ENCODE measurements at regions not wholly inside any gene's neighbourhood (a gene's known extent, or its start where the extent isn't known, plus 50 kb on each side); places are given as distances from the start of the nearest gene placed in this dataset.
A peak's percentile ranks its signal among the peaks of the same experiment; 100 is the strongest.

DNA sequence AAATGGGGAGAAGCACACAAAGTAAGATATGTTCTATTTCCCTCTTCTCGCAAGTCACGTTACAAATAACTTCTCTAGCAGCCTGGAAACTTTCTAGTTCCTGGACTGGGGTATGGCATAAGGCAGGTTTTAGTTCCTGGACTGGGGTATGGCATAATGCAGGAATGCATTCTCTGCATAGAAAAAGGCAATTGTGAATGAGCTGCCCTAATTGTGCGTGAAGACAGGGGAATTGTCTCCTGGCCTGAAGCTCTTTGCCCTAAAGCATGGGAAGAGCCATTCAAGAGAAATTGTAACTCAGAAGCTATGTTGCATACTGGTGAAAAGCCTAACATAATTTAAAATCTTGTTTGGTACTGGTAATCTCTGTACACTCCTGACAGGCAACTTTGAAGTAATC, 54.3 kb upstream of the CBLB start:
- no peak for DNase-seq

GRCh38 chr3:105927741-105928140, 58.9 kb upstream of the CBLB start:
- DNase-seq, result no peak

DNA sequence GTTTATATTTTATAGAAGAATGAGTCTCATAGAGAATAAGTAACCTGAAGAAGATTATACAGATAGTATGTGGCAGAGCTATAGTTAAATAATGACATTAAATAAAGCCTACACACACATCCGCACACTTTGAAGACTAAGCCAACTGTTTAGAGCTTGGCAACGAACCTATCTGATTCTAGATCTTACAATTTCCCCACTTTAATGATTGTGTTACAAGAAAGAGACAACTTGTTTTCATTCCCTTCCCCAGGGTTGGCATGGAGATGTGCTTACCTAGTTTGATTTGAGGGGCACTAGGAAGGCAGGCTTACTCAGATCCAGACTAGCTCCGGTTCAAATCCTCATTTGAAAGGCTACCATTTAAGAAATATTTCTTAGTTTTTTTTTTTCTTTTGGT, 61.9 kb upstream of the CBLB start:
- no peak for DNase-seq

DNA sequence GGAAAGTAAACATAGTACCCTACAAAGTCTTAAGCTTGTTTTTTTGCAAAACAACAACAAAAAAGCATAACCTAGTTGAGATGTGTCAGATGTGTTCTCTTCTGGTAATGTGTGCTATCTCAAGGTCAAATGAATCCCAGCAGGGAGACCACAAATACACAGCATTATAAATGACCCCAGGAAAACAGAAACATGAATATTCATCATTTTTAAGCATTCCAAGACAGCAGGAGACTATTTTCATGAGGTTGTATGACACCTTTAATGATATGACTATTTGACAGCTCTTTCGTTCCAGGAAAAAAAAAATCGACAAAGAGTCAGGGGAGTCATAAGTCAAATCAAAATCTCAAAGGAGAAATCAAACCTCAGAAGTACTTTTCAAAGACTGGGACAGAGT, 62.7 kb upstream of the CBLB start:
- no peak for DNase-seq

GRCh38 chr3:105933871-105934270, 65.1 kb upstream of the CBLB start:
- DNase-seq, result peak; percentile 39

- DNase-seq, result peak; percentile 44
Observed at GRCh38 chr3:105938101-105938500, 69.3 kb upstream of the CBLB start.

DNA sequence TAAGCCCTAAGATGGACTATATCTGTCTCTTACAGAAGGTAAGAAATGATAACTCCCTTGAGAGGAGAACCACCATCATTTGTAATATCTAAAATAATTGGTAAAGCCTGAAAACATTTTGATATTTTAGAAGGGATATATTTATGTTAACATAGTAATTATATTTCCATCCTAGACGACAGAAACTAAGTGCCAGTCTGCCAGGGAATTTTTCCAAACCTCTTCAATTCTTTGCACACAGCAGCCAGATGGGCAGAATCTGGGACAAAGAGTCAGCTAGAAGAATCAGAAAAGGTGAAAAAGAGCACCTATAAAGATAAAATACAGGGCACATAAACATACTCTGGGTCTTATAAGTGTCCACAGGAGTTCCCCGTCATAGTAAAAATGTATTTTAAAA, 70.0 kb upstream of the CBLB start:
- DNase-seq, result no peak

DNA sequence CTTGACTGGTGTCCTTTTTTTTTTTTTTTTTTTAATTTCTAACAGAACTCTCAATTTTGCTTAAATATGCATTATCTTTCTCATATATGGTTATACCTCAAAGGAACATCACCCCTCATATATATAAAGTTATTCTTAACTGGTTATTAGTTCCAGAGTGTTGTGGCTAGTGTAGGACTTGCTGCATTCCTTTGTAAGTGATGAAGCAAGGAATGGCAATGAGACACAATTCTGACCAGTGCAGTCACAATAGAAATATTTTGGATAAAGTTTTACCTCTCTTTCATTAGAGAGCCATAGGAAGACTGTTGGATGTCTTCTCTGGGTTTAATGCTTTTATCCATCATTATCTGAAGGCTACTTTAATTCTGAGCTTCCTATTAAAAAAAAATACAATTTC, 75.5 kb upstream of the CBLB start:
- no peak for DNase-seq

DNA sequence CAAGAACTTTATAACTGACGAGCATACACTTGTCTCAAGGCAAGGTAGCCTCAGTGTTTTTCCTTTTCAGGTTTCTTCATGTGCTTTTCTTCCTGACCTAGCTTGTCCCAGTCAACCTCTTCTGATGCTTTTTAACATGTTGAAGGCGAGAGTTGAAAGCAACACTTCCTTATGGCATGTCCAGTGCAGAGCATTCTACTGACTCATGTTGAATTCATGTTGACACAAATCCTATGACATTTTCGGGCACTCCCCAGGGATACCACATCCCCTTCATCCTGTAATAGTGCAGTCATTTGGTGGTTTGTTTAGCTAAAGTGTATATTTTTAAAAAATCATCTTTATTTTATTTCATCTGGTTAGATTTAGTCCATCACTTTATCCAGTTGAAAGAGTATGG, 75.9 kb upstream of the CBLB start:
- no peak for DNase-seq

- DNase-seq, result no peak
Observed at GRCh38 chr3:105948101-105948500, 79.3 kb upstream of the CBLB start.

GRCh38 chr3:105950881-105951600, 82.2 kb upstream of the CBLB start:
- no peak for DNase-seq

DNA sequence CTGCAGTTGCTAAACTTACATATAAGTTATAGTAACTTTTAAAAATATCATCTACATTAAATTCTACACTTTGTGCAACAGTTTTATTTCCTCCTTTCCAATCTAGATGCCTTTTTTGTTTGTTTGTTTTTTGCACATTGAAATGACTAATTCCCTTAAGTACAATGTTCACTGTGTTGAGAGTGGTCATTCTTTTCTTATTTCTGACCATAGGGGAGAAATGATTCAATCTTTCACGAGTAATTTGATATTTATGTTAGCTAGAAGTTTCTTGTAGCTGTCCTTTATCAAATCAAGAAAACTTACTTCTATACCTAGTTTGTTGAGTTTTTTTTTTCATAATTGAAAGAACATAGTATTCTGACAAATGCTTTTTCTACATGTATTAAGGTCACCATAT, 85.0 kb upstream of the CBLB start:
- no peak for DNase-seq

DNA sequence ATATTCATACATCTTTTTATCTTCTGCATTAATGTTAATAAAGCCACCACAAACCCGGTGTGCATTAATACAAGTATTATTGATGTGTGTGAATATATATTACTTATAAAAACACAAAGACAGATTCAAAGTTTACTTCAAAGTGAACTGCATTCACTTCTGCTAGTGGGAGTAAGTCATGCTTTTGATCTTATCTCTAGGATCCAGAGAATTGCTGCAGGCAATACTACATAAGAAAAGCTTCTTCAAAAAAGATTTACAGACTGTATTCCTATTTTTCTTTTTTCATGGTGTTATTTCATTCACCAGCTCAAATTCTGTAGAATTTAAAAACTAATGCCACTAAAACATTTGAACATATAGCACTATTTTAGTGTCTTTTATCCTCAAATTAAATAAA, 87.5 kb upstream of the CBLB start:
- DNase-seq, result peak; percentile 45

- no peak for DNase-seq
Observed at GRCh38 chr3:105957722-105958121, 88.9 kb upstream of the CBLB start.

GRCh38 chr3:105958237-105959000, 89.6 kb upstream of the CBLB start:
- DNase-seq, result no peak

GRCh38 chr3:105959851-105960250, 91.0 kb upstream of the CBLB start:
- DNase-seq, result peak; percentile 94

GRCh38 chr3:105960381-105960780, 91.6 kb upstream of the CBLB start:
- DNase-seq, result no peak

DNA sequence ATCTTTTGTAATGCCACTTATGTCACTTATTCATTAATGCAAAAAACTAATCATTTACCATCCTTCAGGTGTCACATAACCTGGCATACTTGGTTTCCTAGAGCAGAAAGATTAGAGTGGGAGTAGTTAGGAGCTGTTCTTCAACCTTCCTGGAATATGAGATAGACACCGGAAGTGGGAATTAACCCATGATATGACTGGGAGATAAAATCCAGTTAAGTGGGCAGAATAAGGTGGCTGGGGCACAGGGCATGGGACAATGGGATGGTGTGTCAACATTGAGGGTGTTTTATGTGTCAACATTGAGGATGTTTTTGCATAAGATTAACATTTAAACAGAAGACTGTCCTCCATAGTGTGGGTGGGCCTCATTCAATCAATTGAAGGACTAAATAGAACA, 94.3 kb upstream of the CBLB start:
- DNase-seq, result no peak

DNA sequence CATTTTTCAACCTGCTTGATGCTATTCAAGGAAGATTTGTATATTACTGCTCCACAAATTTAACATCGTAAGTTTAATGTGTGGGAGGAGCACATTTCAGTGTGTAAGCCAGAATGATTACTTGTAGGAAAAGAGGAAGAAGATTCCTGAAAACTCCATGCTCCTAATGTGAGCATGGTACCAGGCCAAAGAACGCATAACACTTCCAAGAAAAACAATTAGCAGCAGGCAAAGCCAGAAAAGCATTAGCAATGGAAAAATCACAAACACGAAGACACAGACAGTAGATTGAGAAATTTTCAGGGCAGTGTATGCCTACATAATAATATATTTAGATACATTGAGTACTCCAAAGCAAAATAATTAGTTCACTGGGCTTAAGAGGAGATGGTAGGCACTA, 96.6 kb upstream of the CBLB start:
- DNase-seq, result no peak

DNA sequence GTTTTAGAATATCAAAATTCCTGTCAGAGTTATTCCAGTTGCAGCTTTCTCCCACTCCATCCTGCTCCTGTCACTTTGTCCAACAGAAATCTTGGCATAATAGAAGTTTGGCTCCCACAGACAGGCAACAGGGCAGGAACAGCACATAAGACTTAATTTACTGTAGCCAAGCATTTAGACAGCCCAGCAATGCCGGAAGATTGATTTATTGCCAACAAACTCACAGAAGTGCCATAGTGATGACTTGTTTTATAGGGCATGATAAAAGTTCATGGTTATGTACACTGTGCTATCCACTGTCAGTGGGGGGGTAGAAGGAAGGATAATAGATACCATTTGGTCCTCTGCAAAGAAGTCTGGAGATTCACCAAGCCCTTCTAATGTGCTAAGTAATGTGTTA, 98.3 kb upstream of the CBLB start:
- DNase-seq, result no peak

DNA sequence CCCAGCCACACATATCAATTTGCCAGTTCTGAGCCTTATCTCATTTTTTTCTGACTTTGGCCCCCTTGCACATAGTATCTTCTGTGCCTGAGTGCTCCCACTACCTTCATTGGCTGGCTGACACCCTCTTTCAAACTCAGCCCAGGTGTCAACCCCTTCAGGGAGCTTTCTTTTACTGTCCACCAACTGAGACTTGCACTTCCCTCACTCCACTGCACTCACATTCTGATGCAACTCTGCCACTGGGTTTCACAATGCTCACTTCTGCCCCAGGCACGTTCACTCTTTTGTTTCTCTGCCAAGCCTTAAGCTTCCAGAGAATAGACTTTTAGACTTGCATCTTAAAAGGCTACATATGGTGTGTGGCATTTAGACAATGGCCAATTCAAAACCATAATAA, 101.5 kb upstream of the CBLB start:
- DNase-seq, result peak; percentile 88

DNA sequence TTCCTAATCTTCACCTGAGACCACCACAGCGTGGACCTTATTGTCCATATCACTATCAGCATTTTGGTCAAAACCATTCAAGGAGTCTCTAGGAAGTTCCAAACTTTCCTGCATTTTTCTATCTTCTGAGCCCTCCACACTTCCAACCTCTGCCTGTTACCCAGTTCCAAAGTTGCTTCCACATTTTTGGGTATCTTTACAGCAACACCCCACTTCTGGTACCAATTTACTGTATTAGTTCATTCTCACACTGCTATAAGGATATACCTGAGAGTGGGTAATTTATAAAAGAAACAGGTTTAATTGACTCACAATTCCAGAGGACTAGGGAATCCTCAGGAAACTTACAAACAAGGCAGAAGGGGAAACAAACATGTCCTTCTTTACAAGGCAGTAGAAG, 103.3 kb upstream of the CBLB start:
- peak; percentile 29 for DNase-seq

GRCh38 chr3:105974381-105974780, 105.6 kb upstream of the CBLB start:
- no peak for DNase-seq

GRCh38 chr3:105976196-105976595, 107.4 kb upstream of the CBLB start:
- DNase-seq, result no peak

- no peak for DNase-seq
Observed at GRCh38 chr3:105979961-105980360, 111.1 kb upstream of the CBLB start.
